CD4-positive, alpha-beta T cell (primary cell): ENCODE measurements at regions not wholly inside any gene's neighbourhood (a gene's known extent, or its start where the extent isn't known, plus 50 kb on each side); places are given as distances from the start of the nearest gene placed in this dataset.

Experiments
- ATAC-seq: fragments of 200-7000 bp; cut with Tn5 transposase; one replicate; pipeline ENCODE4 v1.10.0; 2022; ENCODE audit warnings: mild to moderate bottlenecking; ENCODE audit not compliant: poor library complexity
- CTCF ChIA-PET: fragments of 350-600 bp; sonication (Branson Sonifier 250); formaldehyde crosslinking; loops from one replicate; lab custom pipeline; 2021; ENCODE audit warnings: antibody characterized with exemption, inconsistent platforms; lab: Charles Lee
- POLR2A ChIA-PET: fragments of 350-600 bp; sonication (Branson Sonifier 250); formaldehyde crosslinking; loops from one replicate; lab custom pipeline; 2021; ENCODE audit warnings: antibody characterized with exemption, inconsistent platforms; lab: Charles Lee
- DNase-seq, 14 experiments: peaks; one replicate each; pipeline ENCODE4 v3.0.0-alpha.2; 2013 to 2020; ENCODE audit warnings: mixed read lengths in 2 of 14
- H3K27ac ChIP-seq, 2 donors: one replicate each; pipeline versions ENCODE4 v1.5.1 to v1.7.0; 2013; ENCODE audit warnings: low read length in 2 of 2, low read depth in 1 of 2, mild to moderate bottlenecking in 1 of 2
- H3K27me3 ChIP-seq, 2 experiments: 1 replicate in 1 of 2; 2 replicates in 1 of 2; pipeline versions ENCODE4 v1.6.1 to v1.7.0; 2013; ENCODE audit warnings: low read length in 2 of 2, control low read depth in 1 of 2, mild to moderate bottlenecking in 1 of 2, moderate library complexity in 1 of 2; ENCODE audit not compliant: insufficient read depth in 2 of 2, control insufficient read depth in 1 of 2
- H3K36me3 ChIP-seq: one replicate; pipeline ENCODE4 v1.6.1; 2013; ENCODE audit warnings: low read length, control low read depth; ENCODE audit not compliant: insufficient read depth
- H3K4me1 ChIP-seq: one replicate; pipeline ENCODE4 v1.6.1; 2013; ENCODE audit warnings: low read length, control low read depth; ENCODE audit not compliant: insufficient read depth
- H3K4me3 ChIP-seq: one replicate; pipeline ENCODE4 v1.5.1; 2013; ENCODE audit warnings: mild to moderate bottlenecking, low read length, moderate library complexity
- H3K9me3 ChIP-seq, 2 experiments: 1 replicate in 1 of 2; 2 replicates in 1 of 2; pipeline versions ENCODE4 v1.6.1 to v1.7.0; 2013; ENCODE audit warnings: low read length in 2 of 2, mild to moderate bottlenecking in 2 of 2, control low read depth in 1 of 2, moderate library complexity in 1 of 2; ENCODE audit not compliant: control insufficient read depth in 1 of 2, insufficient read depth in 1 of 2
- H3K27ac Mint-ChIP-seq: one replicate; pipeline ENCODE4 v1.8.0; 2020; ENCODE audit warnings: mixed read lengths
- H3K27me3 Mint-ChIP-seq: one replicate; pipeline ENCODE4 v1.8.0; 2021; ENCODE audit warnings: mixed read lengths
- H3K36me3 Mint-ChIP-seq: one replicate; pipeline ENCODE4 v1.8.0; 2021; ENCODE audit warnings: low read depth, mixed read lengths
- H3K4me1 Mint-ChIP-seq: one replicate; pipeline ENCODE4 v1.8.0; 2021; ENCODE audit warnings: low read depth, mixed read lengths
- H3K4me3 Mint-ChIP-seq: one replicate; pipeline ENCODE4 v1.8.0; 2020; ENCODE audit warnings: mild to moderate bottlenecking, mixed read lengths
- H3K9me3 Mint-ChIP-seq: one replicate; pipeline ENCODE4 v1.8.0; 2020; ENCODE audit warnings: mixed read lengths
- intact Hi-C, 2 experiments: fragments of 100-400 bp; cut with DNase I in 1 of 2; cut with micrococcal nuclease in 1 of 2; formaldehyde crosslinking; loops; one replicate each; pipeline versions ENCODE4 v1.15.1 to v1.9.0; 2023 to 2025; cut with DNase I, micrococcal nuclease
- TF ChIP-seq, protein P1 (sequence below): fragments of 200-600 bp; IDR thresholded peaks from one replicate; pipeline ENCODE4 v1.8.0; 2022; ENCODE audit warnings: antibody characterized with exemption, mild to moderate bottlenecking

DNA sequence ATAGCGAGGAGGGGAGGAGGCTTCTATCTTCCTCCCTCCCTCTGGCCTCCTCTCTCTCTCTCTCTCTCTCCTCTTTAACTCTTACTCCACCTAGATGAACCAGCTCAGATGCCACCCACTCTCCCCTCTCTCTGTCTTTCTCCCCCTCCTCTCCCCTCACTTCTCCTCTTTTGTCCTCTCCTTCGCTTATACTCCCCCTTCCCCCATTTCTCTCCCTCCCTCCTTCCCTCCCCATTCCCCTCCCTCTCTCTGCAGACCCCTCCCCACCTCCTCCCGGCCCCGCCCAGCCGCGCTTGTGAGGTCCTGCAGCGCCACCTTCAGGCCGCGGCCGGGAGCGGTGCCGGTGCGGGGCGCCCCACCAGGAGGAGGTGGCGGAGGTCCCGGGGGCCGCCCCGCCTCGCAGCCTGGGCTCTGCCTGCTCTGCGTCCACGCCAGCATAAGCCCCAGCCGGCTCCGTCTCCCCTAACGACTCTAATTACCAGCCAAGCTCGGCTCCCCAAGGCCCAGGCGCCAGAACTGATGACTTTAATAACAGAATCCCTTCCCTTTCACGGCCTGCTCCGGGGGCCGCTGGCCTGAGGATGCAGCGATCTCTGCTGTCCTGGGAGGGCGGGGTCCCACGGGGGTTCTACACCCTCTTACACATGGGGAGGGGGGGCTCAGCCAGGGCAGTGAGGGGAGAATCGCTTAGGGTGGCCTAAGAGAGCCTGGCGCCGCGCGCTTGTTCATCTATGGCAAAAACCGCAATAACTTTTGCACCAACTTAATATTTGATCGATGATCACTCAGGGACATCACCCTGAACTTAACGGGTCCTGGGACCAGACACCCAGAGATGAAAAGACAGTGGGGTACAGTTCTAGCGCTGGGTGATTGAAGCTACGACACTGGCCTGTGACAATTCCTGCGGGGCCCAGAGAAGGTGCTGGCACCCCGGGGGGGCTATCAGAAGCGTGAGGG lies 637.3 kb downstream of the MATN1 start:
- Histone ChIP-seq H3K27me3 (peaks cover 21% of the 10 kb centered on the region in 2 experiments), H3K36me3 (no peaks in the 10 kb centered on the region), H3K4me1 (no peaks in the 10 kb centered on the region), H3K4me3 (no peak overlapping the region), H3K27ac (no peak overlapping the region), H3K9me3 (peaks cover 8 to 19% of the 10 kb centered on the region in 2 experiments)
- Mint-ChIP-seq H3K27ac (no peak overlapping the region), H3K27me3 (peaks cover 73% of the 10 kb centered on the region), H3K4me1 (no peaks in the 10 kb centered on the region), H3K9me3 (peaks cover 3% of the 10 kb centered on the region), H3K4me3 (no peak overlapping the region), H3K36me3 (no peaks in the 10 kb centered on the region)
- CTCF ChIA-PET = no interaction called here
- intact Hi-C loops = no loop called here
- DNase-seq (peak in 3 of 14 experiments; percentile 5 to 39 (median 35)), ATAC-seq (no peak)
- TF ChIP-seq, protein P1, sequence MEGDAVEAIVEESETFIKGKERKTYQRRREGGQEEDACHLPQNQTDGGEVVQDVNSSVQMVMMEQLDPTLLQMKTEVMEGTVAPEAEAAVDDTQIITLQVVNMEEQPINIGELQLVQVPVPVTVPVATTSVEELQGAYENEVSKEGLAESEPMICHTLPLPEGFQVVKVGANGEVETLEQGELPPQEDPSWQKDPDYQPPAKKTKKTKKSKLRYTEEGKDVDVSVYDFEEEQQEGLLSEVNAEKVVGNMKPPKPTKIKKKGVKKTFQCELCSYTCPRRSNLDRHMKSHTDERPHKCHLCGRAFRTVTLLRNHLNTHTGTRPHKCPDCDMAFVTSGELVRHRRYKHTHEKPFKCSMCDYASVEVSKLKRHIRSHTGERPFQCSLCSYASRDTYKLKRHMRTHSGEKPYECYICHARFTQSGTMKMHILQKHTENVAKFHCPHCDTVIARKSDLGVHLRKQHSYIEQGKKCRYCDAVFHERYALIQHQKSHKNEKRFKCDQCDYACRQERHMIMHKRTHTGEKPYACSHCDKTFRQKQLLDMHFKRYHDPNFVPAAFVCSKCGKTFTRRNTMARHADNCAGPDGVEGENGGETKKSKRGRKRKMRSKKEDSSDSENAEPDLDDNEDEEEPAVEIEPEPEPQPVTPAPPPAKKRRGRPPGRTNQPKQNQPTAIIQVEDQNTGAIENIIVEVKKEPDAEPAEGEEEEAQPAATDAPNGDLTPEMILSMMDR = no peak
- POLR2A ChIA-PET = no interaction called here

DNA sequence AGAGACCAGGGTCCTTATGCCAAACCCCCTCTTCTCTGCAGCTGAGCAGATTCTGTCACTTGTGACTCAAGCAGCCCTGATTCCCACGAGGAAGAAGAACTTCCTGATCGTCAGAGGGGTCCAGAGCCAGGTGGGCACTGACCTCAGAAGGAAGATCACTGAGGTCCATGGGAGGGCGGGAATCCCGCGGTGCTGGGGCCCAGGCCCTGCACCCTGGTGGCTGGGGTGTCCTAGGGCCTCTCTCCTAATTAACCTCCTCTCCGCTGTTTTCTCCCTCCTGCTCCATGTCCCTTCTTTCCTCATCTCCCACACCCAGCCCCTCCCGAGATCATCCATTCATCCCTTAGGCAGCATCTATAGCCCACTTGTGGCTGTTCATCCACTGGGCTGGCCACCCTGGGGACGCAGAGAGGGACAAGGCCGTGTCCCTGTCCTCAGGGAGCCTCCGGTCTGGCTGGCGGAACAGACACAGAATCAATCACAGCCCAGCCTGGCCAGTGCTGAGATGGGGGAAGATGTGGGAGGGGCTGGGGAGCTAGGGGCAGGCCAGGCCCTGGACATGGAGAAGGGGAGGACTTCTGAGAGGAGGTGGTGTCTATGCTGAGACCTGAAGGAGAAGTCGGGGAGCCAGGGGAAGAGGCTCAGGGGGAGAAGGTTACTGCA lies 638.3 kb downstream of the MATN1 start:
- H3K9me3 Mint-ChIP-seq = peaks cover 2% of the 10 kb centered on the region
- no peak overlapping the region for H3K27ac ChIP-seq
- H3K36me3 ChIP-seq = no peaks in the 10 kb centered on the region
- peaks cover 21% of the 10 kb centered on the region in 2 experiments for H3K27me3 ChIP-seq
- H3K4me1 ChIP-seq = no peaks in the 10 kb centered on the region
- TF ChIP-seq, protein P1 = no peak
- no peak for DNase-seq
- H3K9me3 ChIP-seq = peaks cover 0 to 9% of the 10 kb centered on the region in 2 experiments
- no peak overlapping the region for H3K27ac Mint-ChIP-seq
- no peak overlapping the region for H3K4me3 Mint-ChIP-seq
- no peak overlapping the region for H3K4me3 ChIP-seq
- ATAC-seq = no peak
- H3K27me3 Mint-ChIP-seq = peaks cover 71% of the 10 kb centered on the region
- ChIA-PET CTCF (no interaction called here), POLR2A (no interaction called here)
- no peaks in the 10 kb centered on the region for H3K36me3 Mint-ChIP-seq
- intact Hi-C loops = no loop called here
- H3K4me1 Mint-ChIP-seq = no peaks in the 10 kb centered on the region

DNA sequence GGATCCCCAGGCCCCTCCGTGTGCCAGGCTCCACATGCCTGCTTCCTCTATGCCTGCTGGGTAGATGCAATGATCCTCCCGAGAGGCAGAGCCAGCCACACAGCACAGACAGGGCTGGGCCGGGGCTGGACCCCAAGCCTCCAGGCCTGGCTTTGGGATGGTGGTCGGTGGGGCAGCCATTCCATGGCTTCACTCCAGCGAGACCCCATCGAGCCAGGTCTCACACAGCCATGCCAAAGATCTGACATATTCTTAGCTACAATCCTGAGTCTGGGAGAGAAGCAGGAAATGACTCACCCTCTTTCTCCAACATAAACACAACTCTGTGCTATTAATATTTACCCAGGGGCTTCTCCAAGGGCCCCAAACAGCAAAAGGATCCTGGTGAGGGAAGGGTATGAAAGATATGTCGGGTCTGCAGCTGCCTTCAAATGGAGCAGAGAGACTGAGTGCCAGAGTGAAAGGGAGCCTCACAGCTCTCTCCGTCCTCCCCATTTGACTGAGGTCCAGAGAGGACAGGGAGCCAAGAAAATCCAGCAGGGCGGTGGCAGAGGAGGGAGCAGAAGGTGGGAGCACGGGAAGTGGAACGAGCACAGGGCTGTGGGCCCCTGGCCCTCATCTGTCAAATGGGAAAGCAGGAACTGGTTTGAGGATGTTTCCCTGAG lies 639.5 kb downstream of the MATN1 start:
- Histone ChIP-seq H3K27me3 (peaks cover 17 to 21% of the 10 kb centered on the region in 2 experiments), H3K36me3 (no peaks in the 10 kb centered on the region), H3K4me3 (no peak overlapping the region), H3K9me3 (peaks cover 0 to 5% of the 10 kb centered on the region in 2 experiments), H3K4me1 (no peaks in the 10 kb centered on the region), H3K27ac (no peak overlapping the region)
- Mint-ChIP-seq H3K27me3 (peaks cover 64% of the 10 kb centered on the region), H3K4me3 (no peak overlapping the region), H3K9me3 (no peaks in the 10 kb centered on the region), H3K4me1 (no peaks in the 10 kb centered on the region), H3K36me3 (no peaks in the 10 kb centered on the region), H3K27ac (no peak overlapping the region)
- POLR2A ChIA-PET = no interaction called here
- intact Hi-C loops = no loop called here
- no peak for DNase-seq
- TF ChIP-seq, protein P1 = no peak
- no peak for ATAC-seq
- CTCF ChIA-PET = no interaction called here
